Anterior cingulate cortex (tissue), 58 donors: ENCODE measurements at regions not wholly inside any gene's neighbourhood (a gene's known extent, or its start where the extent isn't known, plus 50 kb on each side); places are given as distances from the start of the nearest gene placed in this dataset.
A peak's percentile ranks its signal among the peaks of the same experiment; 100 is the strongest.
"Not testable (repeated sequence)": the region's sequence is repeated elsewhere in the genome, so short reads cannot be mapped to it uniquely, and the experiment has no call there.

Source experiments
- DNase-seq, 58 donors: peaks; one replicate each; lab custom pipeline; 2025; lab: John Stamatoyannopoulos, UW

GRCh38 chr9:3662671-3663070 lies 136.9 kb upstream of the RFX3 start:
- no peak for DNase-seq

DNA sequence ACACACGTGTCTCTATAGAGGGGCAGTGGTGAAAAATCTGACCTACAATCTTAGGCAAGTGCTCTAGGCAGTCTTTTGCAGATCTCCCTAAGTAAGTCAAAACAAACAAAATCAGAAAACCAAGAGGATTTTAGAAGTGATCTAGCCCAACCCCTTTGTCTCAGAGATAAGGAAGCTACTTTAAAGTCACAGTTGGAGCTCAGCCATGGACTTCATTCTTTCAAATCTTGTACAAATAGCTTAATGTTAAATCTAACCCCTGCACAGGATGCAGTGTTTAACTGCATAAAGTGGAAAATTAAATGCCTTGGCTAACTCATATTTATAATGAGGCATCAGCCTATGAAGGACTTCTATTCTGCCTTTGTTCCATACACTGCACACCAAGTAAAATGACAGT lies 135.1 kb upstream of the RFX3 start:
- no peak for DNase-seq

DNA sequence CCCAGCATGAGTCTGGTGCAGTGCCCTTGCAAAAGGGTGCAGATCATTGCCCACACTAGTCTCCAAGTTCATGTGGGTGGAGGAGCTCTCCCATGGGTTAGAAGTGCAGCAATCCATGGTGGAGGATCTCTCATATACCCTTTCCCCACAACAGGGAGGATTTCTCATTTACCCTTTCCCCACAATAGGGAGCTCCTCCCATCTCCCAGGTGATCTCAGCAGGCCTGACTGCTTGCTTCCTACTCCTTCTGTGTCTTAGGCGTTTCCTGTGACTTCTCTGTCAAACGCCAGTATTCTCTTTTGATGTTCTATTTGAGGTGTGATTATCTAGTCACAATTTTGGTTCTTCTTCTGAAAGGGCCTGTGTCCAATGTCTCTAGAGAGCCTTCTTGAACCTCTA lies 133.8 kb upstream of the RFX3 start:
- DNase-seq, result no peak

DNA sequence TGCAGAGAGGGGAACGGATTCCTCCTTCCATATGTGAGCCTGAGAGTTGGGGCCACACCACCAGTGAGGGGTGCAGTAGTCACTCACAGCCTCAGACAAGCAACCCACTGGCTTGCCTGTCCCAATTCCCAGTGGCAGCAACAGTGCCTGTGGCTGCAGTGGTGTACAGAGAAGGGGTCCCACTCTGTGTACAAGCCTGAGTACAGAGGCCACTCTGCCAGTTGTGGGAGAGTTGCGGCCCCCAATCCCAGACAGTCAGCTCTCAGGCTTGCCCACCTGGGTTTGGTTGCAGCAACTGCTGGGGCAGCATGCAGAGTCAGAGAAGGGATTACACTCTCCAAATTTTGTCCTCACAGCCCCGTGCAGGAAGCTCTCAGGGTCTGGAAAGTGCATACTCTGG lies 133.2 kb upstream of the RFX3 start:
- no peak for DNase-seq

DNA sequence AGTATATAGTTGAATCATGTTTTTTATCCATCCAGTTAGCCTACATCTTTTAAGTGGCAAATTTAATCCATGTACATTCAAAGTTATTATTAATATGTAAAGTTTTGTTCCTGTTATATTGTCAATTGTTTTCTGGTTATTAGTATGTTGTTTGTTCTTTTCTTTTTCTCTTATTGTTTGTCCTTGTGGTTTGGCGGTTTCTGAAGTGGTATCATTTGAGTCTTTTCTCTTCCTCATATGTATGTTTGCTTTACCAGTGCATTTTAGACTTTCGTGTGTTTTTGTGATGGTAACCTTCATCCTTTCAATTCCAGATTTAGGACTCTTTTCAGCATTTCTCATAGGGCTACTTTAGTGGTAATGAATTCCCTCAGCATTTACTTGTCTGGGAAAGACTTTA lies 130.4 kb upstream of the RFX3 start:
- DNase-seq, result no peak

DNA sequence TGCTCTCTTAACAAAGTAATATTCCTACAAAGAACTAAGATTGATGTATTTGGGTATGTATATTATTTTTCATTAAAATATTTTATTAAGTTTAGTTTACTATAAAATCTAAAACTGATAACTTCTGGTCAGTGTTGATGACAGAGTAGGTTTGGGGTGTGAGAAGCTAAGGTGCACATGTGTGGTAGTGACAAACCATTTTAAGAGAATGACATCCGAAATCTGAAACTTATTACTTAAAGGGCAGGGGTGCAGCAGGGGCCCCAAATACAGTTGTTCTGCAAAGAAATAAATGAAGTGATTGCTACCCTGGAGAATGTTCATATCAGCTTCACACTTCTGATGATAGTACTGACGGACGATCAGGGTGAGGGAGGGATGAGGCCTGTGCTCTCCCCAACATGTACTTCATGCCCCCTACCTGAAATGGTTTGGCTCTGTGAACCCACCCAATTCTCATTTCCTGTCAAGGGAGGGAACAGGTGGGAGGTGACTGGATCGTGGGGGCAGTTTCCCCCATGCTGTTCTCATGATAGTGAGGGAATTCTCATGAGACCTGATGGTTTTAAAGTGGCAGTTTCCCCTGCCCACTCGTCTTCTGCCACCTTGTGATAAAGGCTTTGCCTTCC lies 125.3 kb upstream of the RFX3 start:
- no peak for DNase-seq

DNA sequence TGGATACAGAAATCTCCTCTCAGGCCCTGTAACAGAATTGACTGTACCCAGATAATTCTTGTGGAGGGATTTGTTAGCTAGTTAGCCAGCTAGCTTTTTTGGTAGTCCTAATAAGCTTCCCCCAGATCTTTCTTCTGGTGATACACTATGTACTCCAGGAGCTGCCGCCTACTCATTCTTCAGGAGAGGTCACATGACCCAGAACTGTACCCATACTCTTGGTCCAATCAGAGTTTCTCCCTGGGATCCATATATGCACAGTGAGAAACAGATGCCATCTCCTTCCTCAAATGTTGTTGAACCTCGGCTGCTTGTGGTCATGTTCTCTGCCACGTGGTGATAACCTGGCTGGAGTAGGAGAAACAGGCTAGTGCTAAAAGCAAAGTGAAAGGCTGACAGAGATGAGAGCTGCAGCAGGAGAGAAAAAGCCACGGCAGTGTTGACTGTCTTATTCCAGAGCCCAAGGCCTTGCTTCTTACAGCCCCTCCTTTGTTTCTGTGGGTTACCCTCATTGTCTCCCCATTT lies 123.0 kb upstream of the RFX3 start:
- DNase-seq, result no peak

DNA sequence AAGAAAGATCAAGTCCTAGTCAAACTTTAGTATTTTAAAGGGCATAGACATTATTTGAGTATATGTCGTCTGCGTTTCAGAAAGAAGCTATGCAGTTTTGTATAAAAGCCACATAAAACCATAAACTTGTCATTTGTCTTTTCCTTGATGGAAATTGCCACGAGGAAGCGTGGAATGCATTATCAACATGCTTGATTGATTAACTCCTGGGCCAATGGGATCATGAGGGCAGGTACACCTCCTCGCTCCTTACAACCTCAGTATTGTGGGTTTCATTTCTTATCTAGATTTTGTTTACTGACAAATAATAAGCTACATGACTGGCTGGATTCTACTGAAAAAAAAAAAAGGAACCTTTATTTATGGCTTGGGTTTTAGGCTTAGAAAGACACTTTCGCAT lies 122.5 kb upstream of the RFX3 start:
- DNase-seq, result no peak

DNA sequence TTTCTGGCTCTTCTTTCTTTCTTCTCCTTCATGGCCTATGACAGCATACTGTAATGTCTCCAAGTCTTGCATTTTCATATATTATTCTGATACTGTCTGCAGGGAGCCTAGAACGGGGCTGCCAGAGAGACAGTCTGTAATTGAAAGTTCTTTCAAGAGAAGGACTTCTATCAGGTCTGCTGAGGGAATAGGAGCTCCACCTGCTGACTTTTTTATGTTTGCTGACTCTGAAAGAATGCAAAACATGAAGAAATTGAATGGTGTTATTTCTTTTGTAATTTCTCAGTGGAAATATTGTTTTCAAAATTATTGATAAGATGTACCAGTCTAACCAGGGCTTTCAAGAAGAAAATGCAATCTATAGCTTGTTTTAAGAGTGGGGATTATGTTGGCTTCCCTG lies 121.9 kb upstream of the RFX3 start:
- no peak for DNase-seq

DNA sequence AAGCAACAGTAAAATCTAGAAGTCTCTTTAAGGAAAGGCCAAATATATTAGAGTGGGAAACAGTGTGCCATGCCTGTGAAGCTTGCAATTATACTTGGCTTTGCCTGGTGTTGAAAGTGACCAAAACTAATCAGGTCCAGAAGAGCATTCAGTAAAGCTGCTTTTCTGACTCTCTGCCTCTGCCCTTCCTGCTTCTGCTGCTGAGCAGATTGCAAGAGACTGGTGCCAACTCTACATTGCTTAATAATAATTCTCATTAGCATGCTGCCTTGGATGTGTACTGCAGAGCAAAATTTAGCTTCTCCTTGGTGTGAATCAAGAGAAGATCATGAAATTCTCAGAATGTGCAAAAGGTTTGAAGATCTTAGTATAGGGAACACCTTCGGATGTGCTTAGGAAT lies 120.4 kb upstream of the RFX3 start:
- peak in 3 of 58 donors; percentile 10 to 36 (median 12) for DNase-seq

- not testable (repeated sequence) for DNase-seq
These were observed 116.3 kb upstream of the RFX3 start for GRCh38 chr9:3642075-3642474.

DNA sequence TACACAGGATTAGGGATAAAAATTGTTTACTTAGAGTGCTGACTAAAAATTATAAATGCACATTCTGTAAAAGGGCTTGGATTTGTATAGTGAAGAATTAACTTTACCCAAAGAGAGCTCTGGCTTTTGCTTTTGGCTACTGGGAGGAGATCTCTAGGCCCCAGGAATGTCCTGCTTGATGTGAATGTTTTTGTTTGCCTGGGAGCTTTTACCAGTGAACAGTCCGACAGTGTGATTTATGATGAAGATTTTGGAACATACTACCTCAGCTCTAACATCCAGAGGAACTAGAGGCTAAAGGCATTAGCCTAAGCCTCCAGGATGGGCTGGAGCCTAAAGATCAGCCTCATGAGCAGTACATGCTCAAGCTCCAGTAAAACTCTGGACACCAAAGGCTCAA lies 103.7 kb upstream of the RFX3 start:
- no peak for DNase-seq

- DNase-seq, result no peak
These were observed 102.4 kb upstream of the RFX3 start for GRCh38 chr9:3628239-3628638.

DNA sequence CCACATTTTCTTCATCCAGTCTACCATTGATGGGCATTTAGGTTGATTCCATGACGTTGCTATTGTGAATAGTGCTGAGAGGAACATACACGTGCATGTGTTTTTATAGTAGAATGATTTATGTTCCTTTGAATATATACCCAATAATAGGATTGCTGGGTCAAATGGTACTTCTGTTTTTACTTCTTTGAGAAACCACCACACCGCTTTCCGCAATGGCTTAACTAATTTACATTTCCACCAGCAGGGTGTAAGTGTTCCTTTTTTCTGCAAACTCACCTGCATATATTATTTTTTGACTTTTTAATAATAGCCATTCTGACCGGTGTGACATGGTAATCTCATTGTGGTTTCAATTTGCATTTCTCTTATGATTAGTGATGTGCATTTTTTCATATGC lies 82.2 kb upstream of the RFX3 start:
- DNase-seq, result no peak

DNA sequence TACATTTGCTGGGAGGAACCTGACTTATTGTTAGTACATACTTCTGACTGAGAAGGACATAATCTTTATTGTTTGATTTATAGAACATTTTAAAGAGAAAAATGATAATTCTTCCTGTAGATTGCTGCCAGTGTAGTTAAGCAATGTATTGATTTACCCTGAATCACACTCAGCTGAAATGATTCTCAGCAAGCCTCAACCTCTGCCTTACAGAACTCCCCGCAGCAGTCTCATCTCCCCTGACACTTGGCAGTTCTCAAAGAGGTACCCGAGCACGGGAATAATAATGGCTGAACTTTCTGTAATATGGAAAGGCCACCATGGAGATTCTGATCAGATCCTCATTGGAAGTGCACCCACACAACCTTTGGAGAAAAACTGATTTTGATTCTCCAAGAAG lies 74.9 kb upstream of the RFX3 start:
- no peak for DNase-seq

GRCh38 chr9:3597792-3598191 lies 72.0 kb upstream of the RFX3 start:
- DNase-seq, result no peak

DNA sequence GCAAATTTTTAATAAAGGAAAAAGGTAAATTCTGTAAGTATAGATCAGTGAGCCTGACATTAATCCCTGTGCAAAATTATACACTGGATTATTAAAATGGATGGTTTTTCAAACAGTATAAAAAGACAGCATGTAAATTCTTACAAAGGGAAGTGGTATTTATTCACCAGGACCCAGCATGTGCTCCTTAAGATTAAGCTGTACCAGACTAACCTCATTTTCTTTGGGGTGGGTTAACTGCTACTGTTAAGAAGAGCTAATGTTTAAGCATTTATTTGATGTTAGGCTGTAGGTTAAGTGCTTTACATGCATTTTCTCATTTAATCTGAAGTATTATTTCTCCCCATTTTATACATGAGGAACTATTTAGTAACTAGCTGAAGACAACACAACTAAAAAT lies 60.3 kb upstream of the RFX3 start:
- no peak for DNase-seq

DNA sequence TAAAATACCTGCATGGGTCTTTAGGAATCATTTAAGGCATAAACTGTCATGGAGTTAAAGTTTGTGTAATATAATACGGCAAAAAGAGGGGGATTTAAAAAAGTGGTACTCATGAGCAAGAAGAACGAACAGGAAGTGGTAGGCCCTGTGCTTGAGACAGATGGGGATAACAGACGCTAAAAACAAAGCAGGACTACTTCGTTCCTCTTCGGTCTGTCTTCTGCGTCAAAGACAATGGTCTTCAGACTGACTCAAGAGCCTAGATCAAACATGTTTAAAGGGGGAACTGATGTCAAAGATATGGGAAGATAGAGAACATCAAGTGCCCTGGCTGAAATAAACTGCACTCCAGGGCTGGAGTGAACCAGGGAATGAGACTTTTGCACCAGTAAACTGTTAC lies 59.8 kb upstream of the RFX3 start:
- peak in 3 of 58 donors; percentile 1 to 18 (median 5) for DNase-seq

- peak in 1 of 58 donors; percentile 2 for DNase-seq
These were observed 53.0 kb upstream of the RFX3 start for GRCh38 chr9:3578786-3579185.

DNA sequence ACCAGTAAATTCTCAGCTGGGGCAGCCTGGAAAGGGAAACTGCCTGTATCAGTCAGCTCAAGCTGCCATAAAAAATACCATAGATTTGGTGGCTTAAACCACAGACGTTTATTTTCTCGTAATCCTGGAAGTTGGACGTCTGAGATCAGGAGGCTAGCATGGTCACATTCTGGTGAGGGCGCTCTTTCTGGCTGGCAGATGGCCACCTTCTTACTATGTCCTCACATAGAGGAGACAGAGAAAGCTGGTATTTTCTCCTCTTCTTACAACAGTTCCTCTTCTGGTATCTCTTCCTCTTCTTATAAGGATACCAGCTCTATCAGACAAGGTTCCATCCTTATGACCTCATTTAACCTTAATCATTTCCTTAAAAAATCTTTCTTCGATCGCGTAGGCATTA lies 50.5 kb upstream of the RFX3 start:
- peak in 9 of 58 donors; percentile 2 to 14 (median 7) for DNase-seq

DNA sequence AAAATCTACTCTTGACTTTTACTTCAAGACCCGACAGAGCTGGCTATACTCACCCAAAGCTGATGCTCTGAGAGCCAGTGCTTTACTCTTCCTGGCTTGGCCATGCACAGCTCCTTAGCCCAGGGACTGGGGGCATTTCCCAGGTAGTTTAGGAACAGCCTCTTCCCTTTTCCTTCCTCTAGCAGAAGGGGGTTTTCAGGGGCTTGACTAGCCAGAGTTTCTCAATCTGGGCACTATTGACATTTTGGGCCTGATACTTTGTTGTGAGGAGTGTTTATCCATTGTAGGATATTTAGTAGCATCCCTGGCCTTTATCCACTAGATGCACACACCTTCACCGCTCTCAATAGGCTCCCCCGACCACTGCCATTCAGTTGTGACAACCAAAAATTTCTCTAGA lies 50.0 kb upstream of the RFX3 start:
- no peak for DNase-seq
